ENCODE measurements at regions not wholly inside any gene's neighbourhood (a gene's known extent, or its start where the extent isn't known, plus 50 kb on each side); places are given as distances from the start of the nearest gene placed in this dataset.

DNA sequence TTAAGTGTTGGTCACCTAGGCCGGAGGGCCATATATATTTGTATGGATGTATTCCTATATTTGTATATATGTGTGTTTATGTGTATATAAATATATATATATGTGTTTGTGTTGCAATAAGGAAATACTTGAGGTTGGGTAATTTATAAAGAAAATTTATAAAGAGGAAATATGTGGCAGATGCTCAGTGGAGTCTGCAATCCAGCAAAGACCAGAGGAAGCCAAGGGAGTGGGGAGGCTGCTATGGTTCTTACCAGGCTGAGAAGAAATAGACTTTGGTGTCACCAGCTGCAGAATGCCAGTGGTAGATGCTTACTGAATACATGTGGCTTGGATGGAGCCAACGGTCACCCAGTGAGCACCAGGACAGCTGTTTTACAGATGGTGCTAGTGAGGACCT is 97.4 kb upstream of the ELOVL5 start:
- TF ChIP-seq CTCF (IDR thresholded peaks at IDR 0.05; ENCODE audit: insufficient read depth, low read depth, low read length) = no peak
- no peak overlapping the region for H3K4me3 ChIP-seq (ENCODE audit: low read depth, low read length)
- DNase-seq (ENCODE audit: low read depth) = no peak

DNA sequence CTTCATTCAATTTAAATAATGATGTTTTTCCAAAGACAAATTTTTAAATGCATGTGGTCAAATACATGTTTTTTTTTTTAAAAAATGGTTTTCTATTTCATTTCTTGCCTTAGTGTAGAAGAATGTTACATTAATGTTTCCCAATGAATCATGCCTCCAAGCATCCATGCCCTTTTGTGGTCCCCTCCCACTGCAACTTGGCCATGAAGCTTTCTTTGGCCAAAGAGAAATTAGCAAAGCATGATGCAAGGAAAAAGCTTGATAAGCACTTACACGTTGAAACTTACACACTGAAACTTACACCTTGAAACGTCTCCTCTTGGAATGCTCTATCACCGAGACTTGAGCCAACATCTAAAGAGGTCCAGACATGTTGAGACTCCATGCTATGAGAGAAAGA is 93.0 kb upstream of the ELOVL5 start:
- DNase-seq (ENCODE audit: low read depth) = no peak
- no peak for TF ChIP-seq CTCF (IDR thresholded peaks at IDR 0.05; ENCODE audit: insufficient read depth, low read depth, low read length)
- no peak overlapping the region for H3K4me3 ChIP-seq (ENCODE audit: low read depth, low read length)

- no peak for TF ChIP-seq CTCF (IDR thresholded peaks at IDR 0.05; ENCODE audit: insufficient read depth, low read depth, low read length)
- DNase-seq (ENCODE audit: low read depth) = no peak
Observed at GRCh38 chr6:53441035-53441493, 92.3 kb upstream of the ELOVL5 start.

DNA sequence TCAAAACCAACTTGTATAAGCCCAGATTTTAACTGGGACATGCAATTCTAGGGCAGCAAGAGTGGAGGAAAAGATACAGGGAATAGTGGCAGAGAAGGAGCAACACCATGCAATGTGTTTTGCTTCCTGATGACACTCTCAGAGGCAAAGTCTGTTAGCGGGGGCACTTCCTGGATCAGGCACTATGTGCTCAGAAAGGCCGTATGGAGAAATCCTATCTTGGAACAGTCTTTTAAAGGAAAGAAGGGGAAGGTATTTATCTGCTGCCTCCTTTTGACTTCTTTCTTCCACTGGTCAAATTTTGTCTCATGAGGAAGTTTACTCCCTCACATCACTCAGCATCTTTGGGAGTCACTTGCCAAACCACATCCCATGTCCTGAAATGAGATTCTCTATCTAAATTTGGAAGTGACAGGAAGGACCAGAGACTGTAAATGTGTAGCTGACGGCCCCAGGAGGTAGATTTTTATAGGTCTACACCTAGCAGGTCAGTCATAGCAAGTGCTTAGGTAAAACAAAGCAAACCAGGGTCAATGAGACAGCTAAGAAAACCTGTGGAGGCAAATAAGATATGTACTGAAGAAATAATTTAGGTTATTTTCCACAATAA is 91.7 kb upstream of the ELOVL5 start:
- no peak for TF ChIP-seq CTCF (IDR thresholded peaks at IDR 0.05; ENCODE audit: insufficient read depth, low read depth, low read length)
- H3K4me3 ChIP-seq (ENCODE audit: low read depth, low read length) = no peak overlapping the region
- DNase-seq (ENCODE audit: low read depth) = no peak

More at GRCh38 chr6:53441035-53441493, 92.3 kb upstream of the ELOVL5 start:
- H3K4me3 ChIP-seq (ENCODE audit: low read depth, low read length) = no peak overlapping the region

GRCh38 chr6:53439556-53439955 is 90.8 kb upstream of the ELOVL5 start:
- peak; percentile 59 for DNase-seq (ENCODE audit: low read depth)
- TF ChIP-seq CTCF (IDR thresholded peaks at IDR 0.05; ENCODE audit: insufficient read depth, low read depth, low read length) = no peak
- no peak overlapping the region for H3K4me3 ChIP-seq (ENCODE audit: low read depth, low read length)

DNA sequence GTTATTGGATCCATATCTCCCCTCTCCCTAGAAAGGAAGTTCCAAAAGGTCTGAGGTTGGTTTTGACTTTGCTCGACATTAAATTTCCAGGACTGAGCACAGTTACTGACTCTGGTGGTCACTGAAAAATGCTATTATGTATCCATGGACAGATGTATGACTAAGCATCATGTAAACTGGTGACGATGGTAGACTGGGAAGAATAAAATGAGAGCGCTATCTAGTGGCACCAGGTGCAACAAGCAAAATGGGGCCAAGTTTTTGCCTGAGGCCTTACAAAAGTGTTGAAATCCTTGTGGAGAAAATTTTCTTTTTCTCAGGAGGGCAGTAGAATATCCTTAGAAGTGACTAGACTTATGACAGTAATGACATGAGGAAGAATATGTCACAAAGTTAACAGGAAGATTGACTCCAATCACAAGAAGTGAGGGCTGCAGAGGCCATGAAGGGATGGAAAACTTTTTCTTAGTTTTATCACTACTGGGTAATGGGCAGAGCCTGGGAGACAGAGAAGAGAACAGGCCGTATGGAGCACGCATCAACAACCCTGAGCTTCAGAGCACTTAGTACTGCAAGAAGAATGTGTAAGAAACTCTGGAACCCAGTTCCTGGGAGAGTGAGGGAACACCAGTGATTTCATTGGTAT is 88.9 kb upstream of the ELOVL5 start:
- no peak overlapping the region for H3K4me3 ChIP-seq (ENCODE audit: low read depth, low read length)
- peak; percentile 84 for DNase-seq (ENCODE audit: low read depth)
- TF ChIP-seq CTCF (IDR thresholded peaks at IDR 0.05; ENCODE audit: insufficient read depth, low read depth, low read length) = peak; percentile 60
